ENCODE measurements at regions not wholly inside any gene's neighbourhood (a gene's known extent, or its start where the extent isn't known, plus 50 kb on each side); places are given as distances from the start of the nearest gene placed in this dataset.

DNA sequence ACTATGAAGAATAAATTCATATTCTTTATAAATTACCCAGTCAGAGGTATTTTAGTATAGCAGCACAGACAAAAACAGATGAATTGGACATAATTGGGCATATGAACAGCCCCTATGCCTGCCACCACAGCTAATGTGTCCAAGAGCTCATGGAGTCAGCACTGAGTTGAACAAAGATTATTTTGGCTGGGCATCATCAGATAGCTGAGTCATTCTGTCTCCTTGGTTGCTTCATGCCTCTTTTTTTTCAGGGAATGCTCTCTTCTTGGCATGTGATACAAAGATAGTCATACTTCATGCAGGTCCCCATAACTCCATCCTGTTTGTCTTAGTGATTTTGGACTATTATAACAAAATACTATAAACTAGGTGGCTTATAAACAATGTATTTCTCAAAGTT lies 275.6 kb downstream of the TENT5A start:
- no peak for DNase-seq

DNA sequence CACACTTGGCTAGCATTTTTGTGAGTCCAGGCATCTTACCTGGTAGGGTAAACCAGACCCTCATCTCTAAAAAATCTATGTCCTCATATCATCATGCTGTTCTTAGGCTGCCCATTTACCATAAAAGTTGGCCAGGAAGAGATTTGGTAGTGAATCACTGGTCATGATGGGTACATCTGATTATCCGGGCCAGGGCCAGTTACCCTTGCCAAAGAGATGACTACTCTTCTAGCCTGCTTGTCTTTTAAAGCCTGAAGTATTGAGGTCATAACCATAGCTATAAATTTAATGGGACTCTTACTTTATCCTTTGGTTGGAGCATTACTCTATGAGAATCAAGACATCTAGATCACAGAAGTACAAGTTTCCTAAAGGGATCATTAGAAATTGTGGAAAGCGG lies 276.8 kb downstream of the TENT5A start:
- DNase-seq: no peak

DNA sequence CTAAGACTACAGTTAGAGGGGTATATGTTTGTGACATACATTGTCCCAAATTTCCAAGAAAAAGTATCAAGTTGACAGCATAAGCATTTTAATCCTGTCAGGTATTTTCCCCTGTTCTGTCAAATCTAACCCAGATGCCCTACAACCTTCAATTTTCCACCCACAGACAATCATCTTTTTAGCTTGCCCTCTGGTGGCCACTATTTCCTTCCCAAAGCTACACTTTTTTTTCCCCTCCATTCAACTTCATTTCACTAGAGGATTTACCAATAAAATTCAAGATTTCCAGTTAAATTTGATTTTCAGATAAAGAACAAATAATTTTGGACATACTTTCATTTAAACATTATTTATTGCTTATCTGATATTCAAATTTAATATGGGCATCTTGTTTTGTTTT lies 286.6 kb downstream of the TENT5A start:
- DNase-seq: no peak

DNA sequence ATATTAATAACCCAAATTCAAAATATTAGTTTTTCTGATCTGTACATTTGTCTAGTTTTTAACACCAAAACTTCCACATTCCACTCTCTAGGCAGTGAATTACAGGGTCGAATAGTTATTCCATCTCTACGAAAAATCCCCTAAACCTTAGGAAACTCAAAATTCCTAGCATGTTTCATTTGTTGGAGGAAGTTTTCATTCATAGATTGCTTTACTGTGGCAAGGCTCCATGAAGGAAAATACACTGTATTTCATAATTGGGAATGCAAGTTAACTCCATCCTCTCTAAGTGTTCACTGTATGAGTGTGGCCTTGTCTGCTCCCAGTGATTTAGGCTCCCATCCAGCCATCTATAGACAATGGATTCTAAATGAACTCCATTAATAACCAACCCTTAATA lies 296.1 kb downstream of the TENT5A start:
- no peak for DNase-seq

DNA sequence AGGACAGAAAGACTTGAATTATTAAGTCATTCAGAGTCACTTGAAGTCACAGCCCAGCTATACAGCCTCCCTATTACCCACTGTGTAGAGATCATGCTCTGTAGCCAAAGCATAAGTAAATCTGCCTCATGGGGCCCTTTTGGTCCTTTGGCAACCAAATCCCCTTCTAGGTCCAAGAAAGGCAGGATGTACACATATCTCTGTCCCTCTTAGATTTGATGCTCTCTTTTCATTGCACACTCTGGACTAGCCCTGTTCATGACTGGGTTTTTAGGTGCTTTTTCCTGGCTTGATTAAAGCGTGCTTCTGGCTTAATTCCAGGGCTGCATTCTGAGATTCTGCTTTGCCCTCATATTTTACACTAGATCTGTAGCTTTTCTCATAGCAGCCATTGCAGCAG lies 296.8 kb downstream of the TENT5A start:
- DNase-seq: no peak

DNA sequence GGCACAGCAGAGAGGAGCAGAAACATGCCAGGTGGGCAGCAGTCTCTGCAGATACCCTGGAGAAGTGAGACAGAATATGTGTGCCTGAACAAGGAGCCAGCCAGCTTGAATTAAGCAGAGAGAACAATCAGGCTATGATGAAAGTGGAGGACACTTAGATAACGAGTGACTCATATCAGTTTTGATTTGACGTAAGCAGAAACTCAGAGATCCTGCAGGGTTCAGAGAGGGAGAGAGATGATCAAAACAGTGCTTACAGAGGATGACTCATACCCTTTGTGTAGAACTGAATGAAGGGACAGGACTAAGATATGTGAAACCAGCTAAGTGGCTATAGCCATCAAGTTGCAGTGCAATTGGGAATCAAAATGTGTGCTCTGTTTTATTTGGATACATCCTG lies 300.7 kb downstream of the TENT5A start:
- no peak for DNase-seq

DNA sequence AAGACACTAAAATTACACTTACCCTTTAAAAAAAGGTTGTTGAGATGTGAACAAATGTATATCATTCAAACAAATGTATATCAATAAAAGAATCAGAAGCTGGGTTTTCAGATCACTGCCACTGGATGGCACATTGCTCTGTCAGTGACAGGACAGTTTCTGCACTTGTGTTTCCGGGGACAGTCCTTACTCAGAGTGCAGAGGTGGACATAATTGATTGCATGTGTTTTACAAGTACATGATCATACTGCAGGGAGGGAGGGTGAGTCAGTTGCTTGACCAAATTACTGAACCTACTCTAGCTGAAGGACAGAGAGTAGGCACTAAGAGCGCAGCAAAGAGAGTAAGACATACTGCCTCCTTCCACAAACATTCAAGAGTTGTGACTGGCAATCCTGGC lies 302.3 kb downstream of the TENT5A start:
- DNase-seq: no peak

DNA sequence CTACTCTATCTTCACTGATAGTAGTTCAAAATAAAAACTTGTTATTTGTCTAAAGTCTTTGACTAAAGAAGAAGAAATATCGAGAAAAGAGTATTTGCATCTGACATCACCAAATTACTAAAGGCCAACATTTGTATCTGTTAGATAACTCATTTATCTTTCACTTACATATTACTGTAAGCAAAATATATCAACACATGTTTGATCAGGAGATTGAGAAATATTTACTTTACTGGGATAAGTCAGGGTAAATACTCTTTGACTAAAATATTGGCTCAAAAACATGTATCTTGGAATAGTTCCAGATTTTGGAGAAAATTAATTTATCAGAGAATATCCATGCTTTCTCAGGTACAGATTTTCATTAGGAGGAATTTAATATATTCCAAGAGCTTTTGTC lies 306.0 kb downstream of the TENT5A start:
- DNase-seq: no peak

DNA sequence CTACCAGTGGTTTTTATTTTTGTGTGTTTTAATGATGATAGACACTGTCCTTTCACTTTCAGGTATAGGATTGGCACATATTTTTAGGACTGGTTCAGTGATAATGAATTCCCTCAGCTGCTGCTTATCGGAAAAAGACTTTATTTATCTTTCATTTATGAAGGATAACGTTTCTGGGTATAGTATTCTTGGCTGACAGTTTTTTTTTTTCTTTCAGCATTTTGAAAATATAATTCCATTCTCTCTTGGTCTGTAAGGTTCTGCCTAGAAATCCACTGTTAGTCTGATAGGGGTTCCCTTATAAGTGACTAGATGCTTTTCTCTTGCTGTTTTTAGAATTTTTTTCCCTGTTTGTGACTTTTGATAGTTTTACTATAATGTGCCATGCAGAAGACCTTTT lies 313.1 kb downstream of the TENT5A start:
- DNase-seq: no peak

DNA sequence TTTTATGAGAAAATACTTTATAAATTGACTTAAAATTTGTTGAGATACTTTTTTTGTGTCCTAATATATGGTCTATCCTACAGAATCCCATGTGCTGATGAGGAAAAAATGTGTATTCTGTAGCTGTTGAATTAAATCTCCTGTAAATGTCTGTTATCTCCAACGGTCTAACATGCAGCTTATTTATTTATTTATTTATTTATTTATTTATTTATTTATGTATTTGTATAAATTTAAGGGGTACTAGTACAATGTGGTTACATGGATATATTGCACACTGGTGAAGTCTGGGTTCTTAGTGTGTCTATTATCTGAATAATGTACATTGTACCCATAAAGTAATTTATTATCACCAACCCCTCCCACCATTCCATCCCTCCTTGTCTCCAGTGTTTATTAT lies 315.5 kb downstream of the TENT5A start:
- no peak for DNase-seq

DNA sequence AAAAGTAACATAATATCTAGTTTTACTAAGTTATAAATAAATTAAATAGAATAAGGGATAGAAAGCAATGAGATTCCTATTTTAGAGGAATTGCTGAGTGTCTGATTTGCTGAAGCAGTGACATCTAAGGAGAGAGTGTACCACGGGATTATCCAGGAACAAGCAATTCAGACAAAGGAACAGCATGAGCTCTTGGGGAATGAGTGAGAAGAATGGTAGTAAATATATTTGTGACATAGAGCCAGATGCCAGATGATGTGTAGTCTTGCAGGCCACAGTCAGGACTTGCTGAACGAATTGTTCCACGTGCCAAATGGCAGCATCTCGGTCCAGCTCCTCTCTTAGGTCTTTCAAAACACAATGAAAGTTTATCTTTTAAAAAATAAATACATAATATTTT lies 339.2 kb downstream of the TENT5A start:
- DNase-seq: no peak

DNA sequence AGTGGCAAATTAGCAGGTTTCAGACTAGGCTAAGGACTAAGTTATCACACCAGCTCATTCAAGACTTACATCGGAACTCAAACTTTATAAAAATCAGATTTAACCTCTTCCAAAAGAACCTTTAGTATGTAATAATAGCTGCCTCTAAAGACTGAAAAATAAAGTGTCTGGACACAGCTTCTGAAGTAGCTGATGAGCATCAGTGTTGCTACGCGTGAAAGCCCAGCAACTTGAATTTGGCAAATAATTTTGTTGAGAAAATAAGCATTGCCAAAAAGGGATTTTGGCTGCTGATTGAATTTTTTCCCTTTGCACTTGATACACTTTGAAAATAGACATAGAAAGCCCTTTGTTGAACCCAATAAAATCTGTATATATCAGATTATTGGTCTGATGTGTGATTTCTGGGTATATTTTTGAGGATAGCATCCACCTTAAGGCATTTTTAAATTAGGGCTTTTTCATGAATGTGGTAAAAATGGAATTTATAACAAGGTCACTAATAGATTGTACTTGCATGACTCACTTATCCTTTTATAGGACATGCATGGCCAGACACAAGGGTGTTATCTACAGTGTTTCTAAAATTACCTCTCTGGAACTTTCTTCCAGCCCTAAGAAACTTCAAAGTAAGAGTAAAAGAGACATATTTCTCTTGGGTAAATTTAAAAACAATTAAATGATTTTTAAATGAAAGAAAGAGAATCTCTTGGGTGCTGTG lies 350.4 kb downstream of the TENT5A start:
- DNase-seq: no peak

DNA sequence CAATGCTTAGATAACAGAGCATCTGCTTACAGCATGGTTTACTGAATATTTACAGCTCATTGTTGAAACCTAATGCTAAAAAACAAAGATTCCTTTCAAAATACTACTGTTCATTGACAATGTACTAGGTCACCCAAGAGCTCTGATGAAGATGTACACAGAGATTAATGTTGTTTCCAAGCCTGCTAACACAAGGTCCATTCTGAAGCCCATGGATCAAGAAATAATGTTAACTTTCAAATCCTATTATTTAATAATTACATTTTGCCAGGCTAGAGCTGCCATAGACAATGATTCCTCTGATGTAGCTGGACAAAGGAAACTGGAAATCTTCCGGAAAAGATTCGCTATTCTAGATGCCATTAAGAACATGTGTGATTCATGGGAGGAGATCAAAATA lies 355.6 kb downstream of the TENT5A start:
- DNase-seq: no peak

DNA sequence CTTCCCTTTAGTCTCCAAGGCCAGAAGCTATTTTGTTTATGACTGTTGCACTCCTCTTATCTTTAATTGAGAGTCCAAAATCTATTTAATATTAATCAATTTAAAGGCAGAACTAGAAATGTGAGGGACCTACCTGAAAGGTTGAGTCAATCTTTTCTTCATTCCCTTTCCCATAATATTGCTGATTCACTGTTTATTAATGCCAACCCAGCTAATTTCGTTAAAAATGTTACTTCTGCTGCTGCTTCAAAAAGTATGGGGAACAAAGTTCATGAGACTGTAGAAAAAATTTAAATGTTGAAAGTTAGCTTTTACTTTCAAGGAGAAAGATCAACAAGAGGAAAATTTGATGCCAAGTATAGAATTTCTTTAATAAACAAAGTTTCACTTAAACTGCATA lies 365.3 kb downstream of the TENT5A start:
- DNase-seq: no peak

DNA sequence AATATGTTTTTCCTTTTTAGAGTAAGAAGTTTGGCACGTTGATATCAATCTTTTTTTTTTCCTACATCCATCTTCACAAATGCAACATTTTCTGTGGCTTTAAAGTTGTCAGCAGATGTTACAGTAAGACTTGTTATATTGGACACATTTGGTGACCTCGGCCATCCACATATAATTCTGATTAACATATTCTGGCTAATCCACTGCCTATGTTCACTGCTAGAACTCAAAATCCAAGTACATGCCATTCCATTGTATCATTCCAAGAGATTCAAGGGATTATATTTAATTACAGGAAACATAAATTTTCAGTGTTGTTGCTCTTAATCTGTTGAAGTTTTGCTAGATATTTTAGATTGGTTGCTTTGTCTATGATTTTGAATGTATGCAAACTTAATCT lies 367.6 kb downstream of the TENT5A start:
- no peak for DNase-seq

DNA sequence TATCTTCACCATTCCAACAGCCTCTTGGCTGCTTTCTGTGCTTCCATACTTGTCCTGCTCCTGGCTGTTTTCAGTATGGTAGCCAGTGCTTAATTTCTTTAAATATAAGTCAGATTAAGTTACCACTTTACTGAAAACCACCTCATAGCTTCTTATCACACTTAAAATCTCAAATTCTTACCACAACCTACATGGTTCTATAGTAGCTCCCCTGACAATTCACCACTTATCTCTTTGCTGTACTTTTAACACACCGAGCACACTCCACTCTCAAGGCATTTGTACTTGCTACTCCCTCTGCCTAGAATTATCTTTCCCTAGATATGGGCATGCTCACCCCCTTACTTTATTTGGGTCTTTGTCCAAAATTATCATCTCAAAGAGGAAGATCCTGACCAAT lies 369.0 kb downstream of the TENT5A start:
- no peak for DNase-seq

DNA sequence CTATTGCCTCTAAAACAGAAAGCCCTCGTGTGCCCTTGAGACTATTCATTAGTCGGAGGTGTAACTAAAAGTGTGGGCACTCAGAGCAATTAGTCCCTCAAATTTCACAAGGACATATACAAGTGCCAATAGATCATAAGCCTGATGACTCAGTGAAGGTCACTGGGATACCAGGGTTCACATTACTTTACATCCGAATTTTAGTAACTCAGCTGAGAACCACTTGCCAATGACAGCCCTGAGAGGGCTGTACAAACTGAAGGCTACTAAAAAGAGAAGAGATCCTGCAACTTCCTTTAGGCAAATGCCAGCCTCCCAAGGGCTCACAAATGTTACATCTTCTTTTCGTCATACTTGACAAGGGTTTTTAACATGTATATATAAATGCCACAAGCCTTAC lies 369.6 kb downstream of the TENT5A start:
- no peak for DNase-seq

DNA sequence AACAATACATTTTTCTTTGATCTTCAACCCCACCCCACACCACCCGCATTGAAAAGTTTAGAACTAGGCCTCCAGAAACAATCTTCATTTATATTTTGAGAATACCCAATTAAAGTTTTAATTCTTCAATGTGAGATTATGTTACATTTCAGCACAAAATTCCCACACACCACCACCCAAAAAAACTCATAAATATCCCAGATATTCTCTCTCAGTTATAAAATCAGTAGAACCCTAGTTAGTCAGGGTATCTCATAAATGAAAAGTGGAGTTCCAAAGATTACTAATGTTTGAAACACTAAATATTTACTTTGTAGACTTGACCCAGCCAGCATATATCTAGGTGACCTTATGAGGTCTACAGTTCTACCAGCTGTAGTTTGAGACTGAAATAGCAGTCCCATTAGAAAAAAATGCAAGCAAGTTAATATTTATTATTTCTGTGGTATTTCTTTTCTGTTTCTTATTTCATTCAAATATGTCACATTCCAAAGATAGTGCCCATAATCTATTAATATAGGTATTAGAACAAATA lies 371.0 kb downstream of the TENT5A start:
- no peak for DNase-seq

DNA sequence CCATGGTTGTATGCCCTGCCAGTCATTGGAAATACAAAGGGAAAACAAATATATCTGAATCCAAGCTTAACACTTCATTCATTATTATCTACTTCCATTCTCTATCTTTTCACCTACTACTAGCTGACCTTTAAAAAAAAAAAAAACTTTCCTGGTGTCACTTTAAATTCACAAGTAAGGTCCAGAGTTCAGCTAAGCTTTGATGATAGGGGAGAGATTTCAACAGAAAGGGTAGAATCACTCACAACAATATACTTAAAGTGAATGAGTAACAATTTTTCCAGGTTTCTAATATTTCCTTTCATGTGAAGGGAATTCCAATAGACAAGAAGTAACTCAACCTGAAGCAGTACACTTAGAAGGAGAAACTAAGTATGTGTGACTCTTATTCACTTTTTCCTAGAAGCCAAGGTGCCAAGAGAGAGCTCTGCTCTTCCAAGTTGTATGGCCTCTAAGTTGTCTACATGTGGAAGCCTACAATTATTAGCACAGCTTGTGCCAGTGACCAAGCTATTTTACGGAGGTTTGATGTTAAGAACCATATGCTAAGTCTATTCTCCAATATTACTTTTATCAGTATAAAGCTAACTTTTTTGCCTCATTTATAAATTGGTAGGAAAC lies 371.7 kb downstream of the TENT5A start:
- DNase-seq: no peak

DNA sequence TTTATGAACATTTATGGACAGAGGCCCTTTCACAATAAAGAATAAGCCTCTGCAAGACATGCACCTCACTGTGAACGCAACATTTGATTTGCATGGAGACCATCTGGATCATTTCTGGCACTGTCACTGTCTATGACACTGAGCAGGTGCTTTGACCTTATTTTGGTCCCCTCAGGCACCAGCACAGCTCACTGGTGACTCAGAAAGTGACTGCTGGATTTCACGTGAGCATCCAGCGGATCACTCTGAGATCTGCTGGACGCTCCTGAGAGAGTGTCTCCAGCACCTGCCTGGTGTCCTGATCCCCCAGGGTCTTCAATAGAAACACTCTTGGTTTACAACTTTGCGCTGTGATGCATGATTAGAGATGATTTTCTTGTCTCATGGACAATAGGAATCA lies 375.7 kb downstream of the TENT5A start:
- DNase-seq: no peak

DNA sequence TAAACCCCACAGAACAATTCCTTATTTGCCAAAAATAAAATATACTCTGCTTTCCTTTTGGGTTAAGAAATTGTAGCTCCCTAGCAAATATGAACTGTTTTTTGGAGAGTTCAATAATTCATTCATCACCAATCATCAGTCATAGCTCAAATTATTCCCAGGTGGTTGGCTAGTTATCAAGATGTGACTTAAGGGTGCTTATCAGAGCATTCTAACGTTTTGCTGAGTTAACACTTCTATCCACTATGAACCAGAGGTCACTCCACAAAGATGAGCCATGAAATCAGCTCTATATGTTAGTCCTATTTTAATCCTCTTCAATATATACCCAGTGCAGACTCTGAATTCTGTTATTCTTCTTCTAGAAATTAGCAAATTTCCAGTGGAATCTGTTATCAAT lies 379.1 kb downstream of the TENT5A start:
- no peak for DNase-seq

DNA sequence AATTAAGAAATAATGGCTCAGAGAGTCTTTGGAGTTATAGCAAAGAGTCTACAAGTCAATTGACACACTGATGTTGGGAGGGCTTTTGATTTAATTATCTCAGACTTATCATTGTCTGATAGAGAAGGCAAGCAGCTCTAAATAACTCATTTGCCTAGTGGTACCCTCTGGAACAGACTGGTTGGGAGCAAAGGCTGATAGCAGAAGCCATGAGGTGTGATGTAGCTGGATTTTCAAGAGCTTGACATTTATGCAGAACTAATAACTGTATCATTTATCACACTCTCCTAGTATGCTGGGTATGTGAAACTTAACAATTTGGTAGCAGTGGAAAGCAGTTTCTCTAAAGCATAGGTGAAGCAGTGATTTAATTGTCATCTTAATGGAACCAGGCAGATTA lies 380.6 kb downstream of the TENT5A start:
- DNase-seq: no peak

DNA sequence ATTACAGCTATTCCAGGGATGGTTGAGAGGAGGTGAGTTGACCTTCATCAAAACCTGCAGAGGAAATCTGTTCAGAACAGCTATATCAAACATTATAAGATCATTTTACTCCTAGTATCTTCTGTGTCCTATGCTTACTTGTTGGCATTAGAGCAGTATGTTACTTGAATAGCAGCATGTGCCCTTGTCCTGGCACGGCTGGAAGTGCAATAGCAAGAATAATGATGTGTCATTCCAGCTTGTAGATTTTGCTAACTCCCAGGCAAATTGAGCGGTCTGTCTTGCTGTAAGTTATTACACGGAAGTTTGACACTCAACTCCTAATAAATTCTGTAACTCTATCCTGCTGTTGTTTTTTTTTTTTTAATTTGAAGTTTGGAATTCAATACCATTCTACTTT lies 385.5 kb downstream of the TENT5A start:
- no peak for DNase-seq

DNA sequence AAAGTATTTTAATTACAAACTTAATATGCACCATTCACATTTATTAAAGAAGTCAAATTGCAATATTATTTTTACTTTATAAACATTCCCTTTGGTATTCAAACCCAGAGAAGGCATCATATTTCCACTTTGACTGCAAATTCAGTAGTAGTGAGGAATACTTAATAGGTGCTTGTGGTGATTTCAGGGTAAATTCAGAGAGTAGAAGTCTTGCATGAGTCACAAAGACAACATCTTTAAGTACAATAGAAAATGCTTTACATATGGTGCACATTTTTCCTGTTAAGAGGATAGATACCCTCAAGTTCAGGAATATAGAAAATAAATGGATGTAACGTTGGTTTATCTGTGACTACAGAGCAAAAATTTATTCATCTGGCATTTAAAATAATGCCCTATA lies 390.2 kb downstream of the TENT5A start:
- DNase-seq: no peak

All from right lung (tissue), 2 donors.